Posterior cingulate gyrus (tissue), 11 donors: ENCODE measurements at regions not wholly inside any gene's neighbourhood (a gene's known extent, or its start where the extent isn't known, plus 50 kb on each side); places are given as distances from the start of the nearest gene placed in this dataset.
A peak's percentile ranks its signal among the peaks of the same experiment; 100 is the strongest.

Source experiments
- DNase-seq, 10 donors: peaks; one replicate each; pipeline versions ENCODE4 v3.0.0 to v3.0.0-alpha.2; 2020 to 2021; ENCODE audit warnings: mixed read lengths in 3 of 10
- intact Hi-C: fragments of 100-400 bp; cut with DNase I; formaldehyde crosslinking; loops from one replicate; pipeline ENCODE4 v1.15.1; 2023

DNA sequence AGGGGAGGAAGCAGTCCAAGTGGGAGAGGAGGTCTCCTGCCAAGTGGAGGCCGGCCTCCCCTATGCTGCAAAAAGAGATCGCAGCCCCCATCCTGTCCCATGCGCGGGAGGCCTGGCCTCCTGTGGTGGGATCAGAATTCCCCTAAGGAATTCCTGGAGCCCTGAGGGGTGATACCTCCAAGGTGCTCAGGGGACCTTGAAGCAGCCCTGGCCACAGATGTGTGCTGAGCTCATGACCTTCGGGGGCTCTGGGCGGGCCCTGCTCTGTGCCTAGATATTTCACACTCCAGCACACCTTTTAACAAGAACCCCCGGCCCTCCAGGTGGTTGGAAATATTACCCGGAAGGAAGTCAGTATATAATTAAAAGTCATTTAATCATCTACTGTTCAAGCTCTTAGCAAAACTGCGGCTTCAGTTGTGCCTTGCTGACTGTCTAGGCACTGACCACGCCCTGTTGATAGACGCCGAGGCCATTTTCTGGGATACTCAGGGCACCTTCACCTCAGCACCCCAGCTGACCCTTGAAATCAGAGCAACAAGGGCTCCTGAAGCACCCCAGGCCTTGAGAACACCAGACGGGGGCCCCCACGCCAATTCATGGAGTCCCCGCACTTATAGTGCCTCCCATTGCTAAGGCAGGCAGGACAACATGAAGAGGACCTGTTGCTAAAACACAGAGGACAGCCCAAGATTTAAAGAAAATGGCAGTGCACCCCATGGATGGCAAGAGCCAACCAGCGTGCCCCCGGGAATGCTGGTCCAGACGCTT is 119.1 kb downstream of the NDUFA10 start:
- peak in 2 of 10 donors; percentile 45 to 66 for DNase-seq

DNA sequence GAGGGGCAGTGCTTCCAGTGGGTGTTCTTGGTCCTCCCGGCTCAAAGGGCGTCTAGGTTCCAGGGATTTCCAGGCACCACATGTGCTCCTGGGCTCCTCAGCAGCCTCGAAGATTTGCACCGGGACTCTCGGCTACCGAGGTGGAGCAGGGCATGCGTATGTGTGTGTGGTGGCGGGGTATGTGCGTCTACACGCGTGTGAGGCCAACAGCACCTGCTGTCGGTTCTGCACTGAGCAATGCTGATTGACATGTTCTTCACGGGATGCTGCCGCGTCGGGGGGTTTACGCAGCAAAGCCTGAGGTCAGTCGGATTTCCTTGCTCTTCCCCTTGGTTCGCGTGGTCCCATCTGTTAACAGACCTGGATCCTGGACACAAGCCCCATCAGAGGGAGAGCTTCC is 119.8 kb downstream of the NDUFA10 start:
- DNase-seq, result peak in 1 of 10 donors; percentile 43
- intact Hi-C loops, result no loop called here

More for the DNA sequence above, 119.1 kb downstream of the NDUFA10 start:
- intact Hi-C loops, result no loop called here

DNA sequence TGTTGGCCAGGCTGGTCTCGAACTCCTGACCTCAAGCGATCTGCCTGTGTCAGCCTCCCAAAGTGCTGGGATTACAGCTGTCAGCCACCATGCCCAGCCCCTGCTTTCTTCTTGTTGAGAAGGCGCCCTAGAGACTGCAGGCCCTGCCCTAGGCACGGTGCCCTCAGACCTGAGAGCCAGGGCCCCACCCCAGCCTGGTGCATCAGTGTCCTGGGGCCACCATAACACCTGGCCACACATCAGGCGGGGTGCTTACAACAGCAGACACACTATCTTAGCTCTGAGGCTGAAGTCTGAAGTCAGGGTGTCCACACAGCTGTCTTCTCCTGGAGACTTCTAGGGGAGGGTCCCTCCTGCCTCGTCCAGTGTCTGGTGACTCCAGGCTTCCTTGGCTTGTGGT is 120.6 kb downstream of the NDUFA10 start:
- peak in 2 of 10 donors; percentile 39 to 41 for DNase-seq
- intact Hi-C loops, result no loop called here

DNA sequence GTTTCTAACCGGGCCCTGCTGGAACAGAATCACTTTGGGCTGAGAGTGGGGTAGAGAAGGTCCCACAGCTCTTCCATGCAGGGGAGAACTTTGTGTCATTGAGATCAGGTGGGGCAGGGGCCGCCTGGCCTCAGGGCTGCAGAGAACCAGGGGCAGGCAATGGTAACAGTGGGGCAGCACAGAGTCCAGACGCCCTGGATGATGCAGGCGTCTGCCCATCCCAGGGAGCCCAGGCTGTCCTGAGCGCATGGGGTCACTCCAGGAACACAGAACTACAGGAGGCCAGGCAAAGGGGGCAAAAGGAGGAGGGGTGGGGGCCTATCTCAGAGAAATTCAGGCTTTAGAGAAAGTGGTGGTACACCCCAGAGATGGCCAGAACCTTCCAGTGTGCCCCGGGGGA is 121.3 kb downstream of the NDUFA10 start:
- intact Hi-C loops, result no loop called here
- DNase-seq, result peak in 1 of 10 donors; percentile 66

DNA sequence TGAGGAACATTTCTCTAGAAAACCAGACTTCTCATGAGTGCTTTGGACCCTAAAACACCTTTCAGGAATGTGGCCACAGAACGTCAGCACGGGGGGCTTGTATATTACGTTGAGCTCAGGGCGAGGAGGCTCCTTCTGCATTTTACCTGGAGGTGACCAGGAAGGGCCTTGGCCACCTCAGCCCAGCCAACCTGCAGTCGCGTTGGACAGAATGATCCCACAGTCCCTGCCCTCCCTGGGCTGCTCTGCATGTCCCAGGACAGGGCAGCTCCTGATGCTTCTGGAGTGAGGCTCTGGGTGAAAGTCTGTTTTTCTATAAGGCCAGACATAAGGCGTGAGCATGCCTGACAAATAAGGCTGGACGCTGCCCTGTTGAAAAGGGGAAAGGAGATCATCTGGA is 121.9 kb downstream of the NDUFA10 start:
- intact Hi-C loops, result no loop called here
- DNase-seq, result peak in 1 of 10 donors; percentile 59

DNA sequence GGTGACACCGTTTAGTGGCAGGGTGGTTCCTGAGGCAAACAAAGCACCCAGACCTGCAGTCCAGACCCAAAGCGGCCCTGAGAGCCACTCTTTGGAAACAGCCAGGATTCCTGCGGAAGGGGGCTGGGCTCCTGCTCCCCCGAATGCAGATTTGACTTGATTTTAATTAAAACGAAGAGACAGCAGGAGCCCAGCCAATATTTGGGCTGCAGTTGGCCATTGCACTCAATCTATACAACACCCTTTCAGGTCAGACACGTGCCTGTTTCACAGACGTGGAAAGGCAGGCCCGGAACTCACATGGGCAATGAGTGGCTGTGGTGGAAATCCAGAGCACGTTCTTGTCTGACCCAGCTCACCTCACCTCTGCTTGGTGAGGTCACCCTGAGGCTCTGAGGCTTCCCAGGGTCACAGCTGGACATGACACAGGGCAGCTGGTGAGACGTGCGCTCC is 122.4 kb downstream of the NDUFA10 start:
- intact Hi-C loops, result no loop called here
- no peak for DNase-seq

DNA sequence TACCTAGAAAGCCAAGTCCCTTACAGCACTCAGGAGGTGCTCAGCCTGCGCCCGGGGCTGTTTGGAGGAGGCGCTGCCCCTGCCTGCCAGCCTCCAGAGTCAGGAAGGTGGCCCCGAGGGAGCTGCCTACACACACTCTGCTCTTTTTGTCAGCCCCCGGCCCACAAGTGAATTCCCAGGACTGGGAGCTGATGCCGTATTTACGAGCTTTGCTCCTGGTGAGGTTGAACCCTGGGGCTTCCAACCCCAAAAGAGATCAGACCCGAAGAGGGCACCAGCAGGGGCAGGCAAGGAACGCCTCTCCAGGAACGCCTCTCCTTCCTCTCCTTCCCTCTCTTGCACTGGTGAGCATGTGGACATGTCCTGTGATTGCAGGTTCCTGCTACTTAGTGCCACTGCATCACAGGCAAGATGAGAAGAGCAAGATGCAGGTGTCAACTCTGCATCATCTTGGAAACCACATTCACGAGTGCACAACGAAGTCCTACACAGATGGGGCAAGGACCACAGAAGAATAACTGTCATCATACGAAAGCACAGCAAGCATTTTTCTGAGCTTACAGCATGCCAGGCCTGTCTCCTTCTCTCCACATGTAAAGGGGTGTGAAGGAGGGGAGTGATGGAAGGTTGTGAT is 126.7 kb downstream of the NDUFA10 start:
- intact Hi-C loops, result no loop called here

DNA sequence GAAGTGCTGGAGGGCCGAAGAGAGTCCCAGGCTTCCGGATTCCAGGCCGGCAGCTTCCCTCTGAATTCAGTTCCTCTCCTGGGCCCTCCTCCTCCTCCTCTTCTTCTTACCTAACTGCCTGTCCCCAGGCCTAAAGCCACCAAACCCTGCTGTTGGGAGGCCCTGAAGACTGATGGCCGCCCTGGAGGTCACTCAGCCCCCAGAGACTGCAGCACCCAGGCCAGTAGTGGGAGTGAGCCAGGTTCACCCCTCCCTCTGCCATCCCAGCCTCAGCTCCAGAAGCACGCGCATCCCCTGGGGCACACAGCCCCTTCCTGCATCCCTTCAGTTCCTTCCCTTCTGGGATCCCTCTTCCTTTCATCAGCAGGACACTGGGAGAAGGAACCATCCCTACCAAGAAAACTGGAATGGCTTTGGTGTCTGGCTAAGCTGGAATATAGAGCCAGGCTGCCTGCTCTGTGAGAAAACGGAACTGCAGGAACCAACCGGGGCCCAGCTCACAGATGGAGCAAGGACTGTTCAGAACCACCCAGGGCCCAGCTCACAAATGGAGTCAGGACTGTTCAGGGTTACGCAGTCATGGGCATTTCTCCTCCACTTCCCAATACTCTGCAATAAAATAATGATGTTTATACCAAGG is 127.4 kb downstream of the NDUFA10 start:
- intact Hi-C loops, result no loop called here
- no peak for DNase-seq

More for the DNA sequence above, 126.7 kb downstream of the NDUFA10 start:
- DNase-seq, result peak in 1 of 10 donors; percentile 32

DNA sequence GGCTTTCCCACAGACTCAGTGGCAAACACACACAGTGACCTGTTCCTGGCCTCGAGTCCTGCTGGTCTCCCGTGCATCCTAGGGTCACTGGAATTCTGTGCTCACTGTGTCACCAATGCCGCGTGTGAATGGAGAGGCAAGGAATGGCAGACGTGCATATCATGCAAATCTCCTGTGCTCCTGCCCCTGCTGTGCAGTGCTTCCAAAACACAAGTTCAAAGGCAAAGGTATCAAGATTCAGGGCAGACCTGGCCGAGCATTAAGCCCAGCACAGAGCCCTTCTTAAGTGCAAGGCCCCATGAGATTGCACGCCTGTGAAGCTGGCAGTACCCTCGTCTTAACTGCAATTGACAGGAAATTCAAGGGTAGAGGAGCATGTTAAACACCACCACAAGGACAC is 129.1 kb downstream of the NDUFA10 start:
- peak in 1 of 10 donors; percentile 59 for DNase-seq
- intact Hi-C loops, result no loop called here

DNA sequence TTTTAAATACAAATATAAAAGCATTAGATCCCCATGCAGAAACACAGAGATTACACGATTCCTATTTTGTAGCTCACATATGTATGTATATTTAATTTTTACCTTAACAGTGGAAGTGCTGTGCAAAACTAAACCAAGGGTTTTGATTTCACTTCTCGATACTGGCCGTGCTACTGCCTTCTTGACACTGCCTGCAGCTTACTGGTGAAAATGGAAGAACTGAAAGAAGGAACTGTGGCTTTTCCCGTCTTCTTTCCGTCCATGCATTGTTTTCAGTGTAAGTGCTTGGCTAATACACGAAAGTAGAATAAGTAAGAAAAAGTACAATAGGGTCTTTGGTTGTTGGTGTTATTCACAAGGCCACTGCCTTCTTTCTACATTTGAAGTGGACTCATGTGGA is 129.5 kb downstream of the NDUFA10 start:
- no peak for DNase-seq
- intact Hi-C loops, result no loop called here

DNA sequence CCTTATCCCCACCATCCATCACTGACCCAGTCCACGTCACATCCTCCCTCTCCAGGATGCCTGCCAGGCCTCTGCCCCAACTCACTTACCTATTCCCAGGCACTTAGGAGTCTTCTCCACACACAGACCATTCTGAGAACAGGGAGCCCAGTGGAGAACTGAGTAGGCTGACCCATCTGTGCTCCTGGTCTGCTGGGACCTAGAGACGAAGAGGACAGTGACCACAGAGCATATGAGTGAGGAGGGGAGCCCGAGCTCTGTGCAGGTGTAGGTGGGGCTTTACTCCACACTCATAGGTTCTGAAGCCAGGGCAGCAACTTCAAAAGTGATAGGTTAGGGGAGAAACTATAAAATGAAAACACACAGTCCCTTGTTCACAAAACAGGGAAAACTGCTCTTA is 130.0 kb downstream of the NDUFA10 start:
- no peak for DNase-seq
- intact Hi-C loops, result no loop called here

DNA sequence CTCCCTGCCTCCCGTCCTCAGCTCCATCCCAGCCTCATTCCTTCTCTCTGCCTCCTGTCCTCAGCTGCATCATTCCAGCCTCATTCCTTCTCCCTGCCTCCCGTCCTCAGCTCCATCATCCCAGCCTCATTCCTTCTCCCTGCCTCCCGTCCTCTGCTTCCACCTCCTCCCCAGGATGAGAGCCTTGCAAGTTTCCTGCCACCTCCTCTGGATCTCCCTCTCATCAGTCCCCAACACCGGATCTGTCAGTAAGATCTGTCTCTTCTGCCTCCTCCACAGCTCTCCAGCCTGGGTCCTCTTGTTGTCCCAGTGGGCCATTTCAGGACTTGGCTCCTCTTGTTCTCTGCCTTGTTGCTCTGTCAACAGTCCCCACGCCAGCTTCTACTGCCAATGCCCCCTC is 130.9 kb downstream of the NDUFA10 start:
- DNase-seq, result no peak
- intact Hi-C loops, result no loop called here

DNA sequence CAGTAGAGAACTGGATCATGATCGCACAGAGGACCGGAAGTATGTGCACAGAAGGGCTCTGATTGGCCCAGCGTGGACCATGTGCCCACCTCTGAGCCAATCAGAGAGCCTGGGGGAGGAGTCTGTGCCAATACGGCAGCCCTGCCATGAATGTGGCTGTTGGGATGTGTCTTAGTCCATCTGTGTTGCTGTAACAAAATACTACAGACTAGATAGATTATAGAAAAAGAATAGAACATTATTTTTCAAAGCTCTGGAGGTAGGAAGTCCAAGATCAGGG is 132.0 kb downstream of the NDUFA10 start:
- intact Hi-C loops, result no loop called here
- DNase-seq, result no peak

DNA sequence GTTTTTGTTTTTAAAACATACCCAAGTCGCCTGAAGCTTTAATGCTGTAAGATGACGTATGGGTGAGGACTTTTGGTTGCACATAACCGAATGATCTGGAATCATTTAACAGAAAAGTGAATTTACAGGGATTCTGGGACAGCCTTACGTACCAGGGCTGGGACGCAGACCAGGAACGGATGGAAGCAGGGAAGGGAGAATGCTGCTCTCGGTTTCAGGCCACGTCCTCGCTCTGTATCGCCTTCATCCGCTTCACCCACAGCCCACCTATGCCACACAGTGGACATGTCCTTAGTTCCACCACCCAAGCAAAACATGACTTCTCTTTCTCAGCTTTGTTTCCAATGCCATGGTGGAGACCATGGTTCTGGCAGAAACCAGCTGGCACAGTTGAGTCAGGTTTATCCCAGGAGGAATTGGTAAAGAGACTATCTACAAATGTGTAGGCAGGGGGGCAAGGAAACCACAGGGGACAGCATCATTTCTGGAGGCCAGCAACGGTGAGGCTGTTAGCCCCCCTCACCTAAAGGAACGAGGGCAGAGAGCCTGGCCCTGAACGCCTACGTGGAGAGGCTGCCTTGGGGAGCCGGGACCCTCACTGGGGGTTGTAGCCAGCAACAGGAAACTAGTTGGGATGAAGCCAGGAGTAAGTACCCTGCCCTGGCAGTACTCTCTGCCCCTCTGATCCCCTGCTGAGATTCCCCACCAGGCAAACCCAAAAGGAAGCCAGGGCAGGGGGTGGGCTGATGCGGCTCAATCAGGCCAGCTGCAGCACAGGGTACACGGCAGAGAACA is 132.5 kb downstream of the NDUFA10 start:
- intact Hi-C loops, result no loop called here
- no peak for DNase-seq

DNA sequence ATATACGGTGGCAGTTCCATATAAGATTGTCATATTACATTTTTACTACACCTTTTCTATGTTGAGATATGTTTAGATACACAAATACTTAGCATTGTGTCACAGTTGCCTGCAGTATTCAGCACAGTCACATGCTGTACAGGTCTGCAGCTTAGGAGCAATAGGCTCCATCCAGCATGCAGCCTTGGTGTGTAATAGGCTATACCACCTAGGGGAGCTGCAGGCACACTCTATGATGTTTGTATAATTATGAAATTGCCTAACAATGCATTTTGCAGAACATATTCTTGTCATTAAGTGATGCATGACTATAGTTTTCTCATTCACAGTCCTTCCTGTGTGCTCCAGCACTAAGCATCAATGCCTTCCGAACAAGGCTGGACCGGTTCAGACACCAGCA is 133.4 kb downstream of the NDUFA10 start:
- intact Hi-C loops, result no loop called here
- DNase-seq, result no peak

DNA sequence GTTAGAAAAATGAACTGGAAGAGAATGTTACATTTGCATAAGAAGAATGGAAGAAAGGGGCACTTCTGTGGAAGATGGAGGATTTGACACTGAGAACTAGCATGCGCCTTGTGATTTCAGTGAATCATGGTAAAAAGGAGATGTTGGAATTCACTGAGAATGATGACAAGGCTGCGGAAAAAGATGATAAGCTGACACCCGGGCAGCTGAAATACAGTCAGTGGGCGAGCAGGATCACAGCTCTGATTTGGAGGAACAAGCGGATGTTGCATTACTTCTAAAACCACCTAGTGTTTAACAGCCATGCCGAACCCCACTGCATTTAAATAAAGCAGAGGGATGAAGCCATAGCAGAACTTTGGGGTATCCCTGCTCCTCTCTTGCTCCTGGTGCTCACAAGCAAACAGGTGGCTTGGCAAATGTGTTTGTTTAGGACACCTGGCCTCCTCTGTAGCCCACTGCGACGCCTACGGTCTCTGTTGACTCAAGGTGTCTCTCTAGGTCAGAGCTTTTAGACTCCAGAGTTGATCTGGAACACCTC is 134.9 kb downstream of the NDUFA10 start:
- no peak for DNase-seq
- intact Hi-C loops, result no loop called here

DNA sequence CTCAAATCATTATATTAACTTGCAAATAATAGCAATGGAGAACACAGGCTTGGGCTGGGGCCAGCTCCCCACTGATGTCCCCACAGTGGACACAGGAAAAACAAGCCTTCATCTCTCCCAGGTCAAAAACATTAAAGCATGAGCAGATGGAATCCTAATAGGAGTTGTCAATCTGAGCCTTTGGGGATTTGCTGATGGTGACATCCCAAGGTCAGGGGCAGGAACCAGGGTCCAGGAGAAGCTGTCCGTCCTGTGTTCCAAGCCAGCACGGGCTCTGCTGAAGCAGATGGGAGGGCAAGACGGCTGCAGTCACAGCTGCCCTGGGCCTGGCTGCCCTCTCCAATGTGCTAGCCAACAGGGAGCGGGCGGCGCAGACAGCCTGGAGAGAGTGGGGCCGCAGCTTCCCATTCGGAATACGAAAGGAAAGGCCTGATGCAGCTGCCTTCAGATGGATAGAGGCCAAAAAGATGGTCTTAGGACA is 135.5 kb downstream of the NDUFA10 start:
- intact Hi-C loops, result no loop called here
- peak in 6 of 10 donors; percentile 30 to 91 (median 46) for DNase-seq

DNA sequence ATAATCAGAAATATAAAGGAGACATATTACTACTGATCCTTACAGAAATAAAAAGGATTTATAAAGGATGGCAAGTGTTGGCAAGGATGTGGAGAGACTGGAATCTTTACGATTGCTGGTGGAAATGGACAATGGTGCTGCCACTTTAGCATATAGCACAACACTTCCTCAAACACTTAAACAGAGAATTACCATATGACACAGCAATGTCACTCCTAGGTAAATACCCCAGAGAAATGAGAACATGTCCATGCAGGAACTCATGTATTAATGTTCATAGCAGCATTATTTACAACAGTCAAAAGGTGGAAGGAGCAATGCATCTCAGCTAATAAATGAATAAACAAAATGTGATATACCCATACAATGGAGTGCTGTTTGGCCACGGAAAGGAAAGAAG is 137.5 kb downstream of the NDUFA10 start:
- no peak for DNase-seq
- intact Hi-C loops, result no loop called here

DNA sequence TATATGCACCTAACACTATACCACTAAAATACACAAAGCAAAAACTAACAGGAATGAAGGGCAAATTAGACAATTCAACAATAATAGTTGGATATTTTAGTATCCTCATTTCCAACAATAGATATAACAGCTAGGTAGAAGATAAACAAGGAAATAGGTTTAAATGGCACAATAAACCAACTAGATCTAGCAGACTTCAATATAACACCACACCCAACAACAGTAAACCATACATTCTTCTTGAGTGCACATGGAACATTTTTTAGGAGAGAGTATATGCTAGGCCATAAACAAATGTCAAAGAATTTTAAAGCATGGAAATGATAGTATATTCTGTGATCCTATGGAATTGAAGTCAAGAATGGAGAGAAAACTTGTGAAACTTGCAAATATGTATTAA is 138.4 kb downstream of the NDUFA10 start:
- no peak for DNase-seq
- intact Hi-C loops, result no loop called here

DNA sequence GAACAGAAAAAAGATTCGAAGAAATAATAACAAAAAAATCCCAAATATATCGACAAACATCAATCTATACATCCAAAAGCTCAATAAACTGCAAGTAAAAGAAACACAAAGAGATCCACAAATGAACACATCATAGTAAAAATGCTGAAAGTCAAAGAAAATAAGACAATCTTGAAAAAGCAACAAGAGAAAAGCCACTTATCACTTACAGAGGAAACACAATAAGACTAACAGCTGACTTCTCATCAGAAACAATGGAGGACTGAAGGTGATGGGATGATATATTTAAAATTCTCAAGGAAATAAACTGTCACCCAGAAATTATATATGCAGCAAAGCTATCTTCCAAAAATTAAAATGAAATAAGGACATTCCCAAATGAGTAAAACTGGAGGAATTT is 140.3 kb downstream of the NDUFA10 start:
- DNase-seq, result no peak
- intact Hi-C loops, result no loop called here

DNA sequence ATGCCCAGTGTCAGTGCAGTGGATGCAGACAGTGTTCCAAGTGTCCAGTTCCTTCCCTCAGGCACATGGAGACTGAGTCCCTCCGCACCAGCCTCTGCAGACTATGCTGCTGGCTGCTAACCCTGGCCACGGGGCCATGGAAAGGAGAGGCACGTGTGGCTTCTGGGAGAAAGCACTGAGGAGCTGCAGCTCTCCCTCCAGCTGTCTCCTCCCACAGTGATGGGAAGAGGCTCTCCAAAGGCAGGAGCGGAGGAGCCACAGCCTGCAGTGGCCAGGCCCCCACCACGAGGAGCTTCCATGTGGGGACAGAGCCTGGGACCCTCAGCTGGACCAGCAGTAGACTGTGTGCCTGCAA is 141.1 kb downstream of the NDUFA10 start:
- intact Hi-C loops, result no loop called here
- DNase-seq, result no peak
